ENCODE measurements at regions not wholly inside any gene's neighbourhood (a gene's known extent, or its start where the extent isn't known, plus 50 kb on each side); places are given as distances from the start of the nearest gene placed in this dataset.

DNA sequence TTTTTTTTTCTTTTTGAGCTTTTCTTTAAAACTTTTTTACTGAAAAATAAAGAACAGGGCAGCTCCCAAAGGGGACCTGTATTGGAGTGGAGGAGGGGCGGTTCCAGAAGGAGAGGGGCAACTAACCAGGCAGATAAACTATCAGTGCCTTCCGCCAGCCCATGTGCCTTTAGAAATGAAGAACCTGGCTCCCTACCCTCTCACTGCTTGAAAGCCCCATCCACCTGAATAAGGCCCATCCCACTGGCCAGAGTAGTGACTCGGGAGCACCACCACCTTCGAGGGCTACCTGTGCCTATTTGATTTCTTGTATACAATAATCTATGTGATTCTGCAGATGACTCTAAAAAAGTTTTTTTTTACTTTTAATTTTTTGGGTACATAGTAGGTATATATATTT is 276.7 kb downstream of the PSAT1 start:
- Histone ChIP-seq H3K9me3 (no peaks in the 10 kb centered on the region), H3K36me3 (ENCODE audit: low read depth, missing control alignments) (no peaks in the 10 kb centered on the region), H3K27me3 (no peaks in the 10 kb centered on the region), H3K27ac (no peak overlapping the region), H3K4me3 (no peak overlapping the region), H3K4me1 (no peaks in the 10 kb centered on the region)
- 84 to 90% methylated on average over 4 of the region's 4 CpGs for WGBS, 2 donors
- intact Hi-C loops (cut with DNase I; ENCODE audit: low total_unique reads) = no loop called here
- no peak for DNase-seq
- TF ChIP-seq POLR2A (IDR thresholded peaks at IDR 0.05) = no peak
- TF ChIP-seq, protein P1, sequence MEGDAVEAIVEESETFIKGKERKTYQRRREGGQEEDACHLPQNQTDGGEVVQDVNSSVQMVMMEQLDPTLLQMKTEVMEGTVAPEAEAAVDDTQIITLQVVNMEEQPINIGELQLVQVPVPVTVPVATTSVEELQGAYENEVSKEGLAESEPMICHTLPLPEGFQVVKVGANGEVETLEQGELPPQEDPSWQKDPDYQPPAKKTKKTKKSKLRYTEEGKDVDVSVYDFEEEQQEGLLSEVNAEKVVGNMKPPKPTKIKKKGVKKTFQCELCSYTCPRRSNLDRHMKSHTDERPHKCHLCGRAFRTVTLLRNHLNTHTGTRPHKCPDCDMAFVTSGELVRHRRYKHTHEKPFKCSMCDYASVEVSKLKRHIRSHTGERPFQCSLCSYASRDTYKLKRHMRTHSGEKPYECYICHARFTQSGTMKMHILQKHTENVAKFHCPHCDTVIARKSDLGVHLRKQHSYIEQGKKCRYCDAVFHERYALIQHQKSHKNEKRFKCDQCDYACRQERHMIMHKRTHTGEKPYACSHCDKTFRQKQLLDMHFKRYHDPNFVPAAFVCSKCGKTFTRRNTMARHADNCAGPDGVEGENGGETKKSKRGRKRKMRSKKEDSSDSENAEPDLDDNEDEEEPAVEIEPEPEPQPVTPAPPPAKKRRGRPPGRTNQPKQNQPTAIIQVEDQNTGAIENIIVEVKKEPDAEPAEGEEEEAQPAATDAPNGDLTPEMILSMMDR (IDR thresholded peaks at IDR 0.05) = no peak

DNA sequence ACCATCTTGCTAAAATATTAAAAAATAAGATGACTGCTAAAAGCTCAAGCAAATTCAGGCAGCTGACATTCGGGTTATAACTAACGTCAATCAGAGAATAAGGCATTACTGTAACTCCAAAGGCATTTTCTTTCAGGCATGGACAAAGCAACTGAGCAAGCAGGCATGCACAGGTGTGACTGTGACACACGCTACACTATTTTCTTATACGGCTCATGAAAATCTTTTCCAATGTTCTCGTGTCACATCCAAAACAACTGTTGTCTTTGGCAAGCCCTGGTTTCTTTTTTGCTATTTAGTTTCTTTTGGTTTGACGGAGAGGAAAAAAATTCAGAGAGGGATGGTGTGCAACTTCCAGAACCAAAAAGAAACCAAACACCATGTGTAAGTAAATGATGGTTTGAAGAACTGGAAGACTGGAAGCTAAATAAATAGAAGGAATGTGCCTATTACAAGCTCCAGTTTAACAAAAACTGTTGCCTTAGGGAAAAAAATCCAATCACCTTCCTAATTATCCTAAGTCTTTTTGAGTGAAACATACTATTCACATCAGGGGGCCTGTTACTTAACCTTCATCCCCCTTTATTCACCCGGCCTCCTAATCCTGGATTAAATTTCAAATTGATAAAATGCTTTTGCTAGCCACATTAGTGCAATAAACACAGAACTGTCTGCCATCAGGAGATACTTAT is 277.6 kb downstream of the PSAT1 start:
- intact Hi-C loops (cut with DNase I; ENCODE audit: low total_unique reads) = no loop called here
- no peak overlapping the region for H3K27ac ChIP-seq
- TF ChIP-seq POLR2A (IDR thresholded peaks at IDR 0.05) = no peak
- TF ChIP-seq, protein P1 (IDR thresholded peaks at IDR 0.05) = no peak
- no peaks in the 10 kb centered on the region for H3K4me1 ChIP-seq
- H3K27me3 ChIP-seq = no peaks in the 10 kb centered on the region
- no peaks in the 10 kb centered on the region for H3K36me3 ChIP-seq (ENCODE audit: low read depth, missing control alignments)
- WGBS, 2 donors = 45 to 59% methylated on average over 7 of the region's 7 CpGs
- H3K4me3 ChIP-seq = no peak overlapping the region
- DNase-seq = no peak
- no peaks in the 10 kb centered on the region for H3K9me3 ChIP-seq

DNA sequence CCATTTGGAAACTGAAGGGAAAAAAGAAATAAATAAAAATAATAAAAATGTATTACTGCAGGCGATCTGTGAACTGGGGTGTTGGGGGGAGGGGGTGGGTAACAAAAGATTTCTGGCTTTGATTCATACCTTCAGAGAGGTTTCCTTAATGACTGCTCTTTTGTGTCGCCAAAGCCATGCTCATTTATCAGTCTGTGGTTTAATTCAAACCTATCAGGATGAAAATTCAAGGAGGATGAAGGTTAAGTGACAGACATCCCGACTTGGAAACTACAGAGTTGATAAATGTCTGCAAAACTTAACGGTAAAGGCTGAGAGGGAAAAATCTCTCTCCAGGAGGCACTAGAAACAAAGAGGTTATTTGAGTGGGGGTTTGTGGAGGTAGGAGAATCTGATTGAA is 278.2 kb downstream of the PSAT1 start:
- 48 to 75% methylated on average over 4 of the region's 4 CpGs for WGBS, 2 donors
- DNase-seq = no peak
- no peaks in the 10 kb centered on the region for H3K4me1 ChIP-seq
- intact Hi-C loops (cut with DNase I; ENCODE audit: low total_unique reads) = no loop called here
- H3K9me3 ChIP-seq = no peaks in the 10 kb centered on the region
- no peaks in the 10 kb centered on the region for H3K27me3 ChIP-seq
- TF ChIP-seq, protein P1 (IDR thresholded peaks at IDR 0.05) = no peak
- no peak for TF ChIP-seq POLR2A (IDR thresholded peaks at IDR 0.05)
- no peak overlapping the region for H3K27ac ChIP-seq
- no peak overlapping the region for H3K4me3 ChIP-seq
- H3K36me3 ChIP-seq (ENCODE audit: low read depth, missing control alignments) = no peaks in the 10 kb centered on the region

DNA sequence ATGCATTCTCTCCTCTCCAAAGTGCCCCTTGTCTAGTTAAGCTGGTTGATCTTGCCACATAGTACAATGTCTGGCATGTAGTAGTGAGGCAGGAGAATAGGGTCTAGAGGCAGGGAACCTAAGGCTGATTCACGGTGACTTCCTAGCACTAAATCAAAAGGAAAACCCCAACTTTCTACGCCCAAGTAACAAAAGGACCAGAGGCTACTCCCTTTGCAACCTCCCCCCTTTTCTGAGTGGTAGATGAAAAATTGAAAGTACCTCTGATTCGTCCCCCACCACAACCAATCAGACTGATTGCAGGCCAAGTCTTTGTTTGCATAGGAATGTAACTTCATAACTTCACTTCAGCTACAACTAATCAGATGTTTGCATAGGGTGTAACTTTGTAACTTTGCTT is 278.8 kb downstream of the PSAT1 start:
- no peak for TF ChIP-seq POLR2A (IDR thresholded peaks at IDR 0.05)
- TF ChIP-seq, protein P1 (IDR thresholded peaks at IDR 0.05) = no peak
- no peak overlapping the region for H3K27ac ChIP-seq
- no peak overlapping the region for H3K4me3 ChIP-seq
- no peaks in the 10 kb centered on the region for H3K27me3 ChIP-seq
- H3K9me3 ChIP-seq = no peaks in the 10 kb centered on the region
- DNase-seq = no peak
- 90 to 91% methylated on average over 3 of the region's 3 CpGs for WGBS, 2 donors
- H3K36me3 ChIP-seq (ENCODE audit: low read depth, missing control alignments) = no peaks in the 10 kb centered on the region
- intact Hi-C loops (cut with DNase I; ENCODE audit: low total_unique reads) = no loop called here
- no peaks in the 10 kb centered on the region for H3K4me1 ChIP-seq

Data from testis (tissue), 2 donors.